ENCODE measurements at regions not wholly inside any gene's neighbourhood (a gene's known extent, or its start where the extent isn't known, plus 50 kb on each side); places are given as distances from the start of the nearest gene placed in this dataset.

DNA sequence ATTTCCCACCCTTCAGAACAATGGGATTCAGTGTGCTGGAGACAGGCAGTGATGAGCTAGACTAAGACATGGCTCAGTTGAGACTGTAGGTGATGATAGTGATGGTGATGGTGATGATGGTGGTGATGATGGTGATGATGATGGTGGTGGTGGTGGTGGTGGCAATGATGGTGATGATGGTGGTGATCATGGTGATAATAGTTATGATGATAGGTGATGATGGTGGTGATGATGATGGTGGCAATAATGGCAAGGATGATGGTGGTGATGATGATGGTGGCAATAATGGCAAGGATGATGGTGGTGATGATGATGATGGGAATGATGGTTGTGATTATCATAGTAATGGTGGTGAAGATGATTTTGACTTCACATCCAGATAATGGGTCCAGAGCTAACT is 176.7 kb downstream of the NXNL2 start:
- TF ChIP-seq CTCF (IDR thresholded peaks at IDR 0.05; ENCODE audit: low read depth, low read length, missing control alignments), result no peak

DNA sequence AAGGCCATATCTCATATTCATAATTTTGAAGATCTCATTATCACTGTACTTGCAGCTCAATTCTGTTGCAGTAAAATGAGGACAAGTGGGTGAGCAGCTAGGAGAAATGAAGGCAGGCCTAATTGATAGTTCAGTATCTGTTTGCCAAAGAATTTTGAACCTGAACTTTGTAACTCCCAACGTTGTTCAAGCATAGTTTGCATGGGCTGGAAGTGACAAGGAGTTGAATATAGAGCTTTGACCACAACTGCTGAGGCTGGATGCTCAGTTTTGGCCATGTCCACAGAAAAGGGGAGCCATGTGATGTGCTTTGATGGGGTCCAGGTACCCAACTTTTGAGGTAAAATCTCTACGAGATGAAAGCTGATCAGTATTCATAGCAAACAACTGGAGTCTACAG is 177.5 kb downstream of the NXNL2 start:
- Histone ChIP-seq H3K4me3 (ENCODE audit: low read depth, low read length) (no peak overlapping the region), H3K27ac (no peak overlapping the region), H3K36me3 (replicated peaks) (no peaks in the 10 kb centered on the region), H3K27me3 (replicated peaks) (no peaks in the 10 kb centered on the region)
- DNase-seq, result no peak
- in situ Hi-C loops (cut with HindIII; ENCODE audit: low pct_ligation_motif_present, low sequenced_read_pairs), result no loop called here
- TF ChIP-seq CTCF (IDR thresholded peaks at IDR 0.05; ENCODE audit: low read depth, low read length, missing control alignments), result no peak

More for the DNA sequence above, 176.7 kb downstream of the NXNL2 start:
- Histone ChIP-seq H3K27me3 (replicated peaks) (no peaks in the 10 kb centered on the region), H3K4me3 (ENCODE audit: low read depth, low read length) (no peak overlapping the region), H3K27ac (no peak overlapping the region), H3K36me3 (replicated peaks) (no peaks in the 10 kb centered on the region)
- in situ Hi-C loops (cut with HindIII; ENCODE audit: low pct_ligation_motif_present, low sequenced_read_pairs), result no loop called here
- DNase-seq, result no peak

DNA sequence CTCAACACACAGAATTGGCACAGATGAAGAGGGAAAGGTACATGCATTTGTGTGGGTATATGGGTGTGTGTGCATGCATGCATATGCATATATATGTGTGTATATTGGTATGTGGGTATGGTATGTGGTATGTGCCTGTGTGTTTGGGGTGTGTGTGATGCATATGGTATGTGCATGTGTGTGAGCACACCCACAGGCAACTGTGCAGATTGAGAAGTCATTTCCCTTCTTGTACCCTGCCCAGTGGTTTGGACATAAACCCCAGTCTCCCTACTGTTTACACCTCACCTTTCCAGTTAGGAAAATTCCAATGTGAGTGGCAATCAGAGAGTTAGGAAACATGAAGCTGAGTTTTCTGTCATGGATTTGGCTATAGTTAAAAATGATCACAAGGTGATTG is 178.0 kb downstream of the NXNL2 start:
- no peak for DNase-seq
- Histone ChIP-seq H3K27ac (no peak overlapping the region), H3K36me3 (replicated peaks) (no peaks in the 10 kb centered on the region), H3K27me3 (replicated peaks) (no peaks in the 10 kb centered on the region), H3K4me3 (ENCODE audit: low read depth, low read length) (no peak overlapping the region)
- no peak for TF ChIP-seq CTCF (IDR thresholded peaks at IDR 0.05; ENCODE audit: low read depth, low read length, missing control alignments)
- in situ Hi-C loops (cut with HindIII; ENCODE audit: low pct_ligation_motif_present, low sequenced_read_pairs), result no loop called here

DNA sequence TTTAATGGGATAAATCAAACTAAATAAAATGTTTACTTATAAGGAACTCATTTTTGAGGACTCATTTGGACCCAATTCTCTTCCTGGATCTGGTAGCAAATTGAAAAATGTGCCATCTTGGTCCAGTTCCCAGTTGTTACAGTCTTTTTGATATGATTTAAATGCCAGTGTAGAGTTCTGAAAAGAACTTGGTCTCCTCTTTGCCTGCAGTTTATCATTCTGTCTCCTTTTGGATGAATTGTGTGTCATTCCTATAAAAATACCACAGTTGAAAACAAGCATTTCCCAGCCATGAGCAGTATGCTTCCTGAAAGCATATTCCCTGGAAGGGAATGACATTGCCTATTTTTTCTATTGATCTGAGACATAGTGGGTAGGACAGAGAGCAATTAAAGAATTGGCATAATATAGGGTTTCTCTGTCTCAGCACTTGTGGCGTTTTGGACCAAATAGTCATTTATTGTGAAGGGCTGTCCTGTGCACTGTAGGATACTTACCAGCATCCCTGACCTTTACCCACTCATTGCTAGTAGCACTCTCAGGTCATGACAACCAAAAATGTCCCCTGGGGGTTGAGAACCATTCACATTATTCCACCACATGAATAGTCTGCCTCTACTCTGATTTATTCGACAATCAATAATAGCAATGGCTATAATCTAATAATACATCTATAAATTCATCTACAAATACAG is 181.8 kb downstream of the NXNL2 start:
- DNase-seq, result no peak
- Histone ChIP-seq H3K4me3 (ENCODE audit: low read depth, low read length) (no peak overlapping the region), H3K27ac (no peak overlapping the region), H3K27me3 (replicated peaks) (no peaks in the 10 kb centered on the region), H3K36me3 (replicated peaks) (no peaks in the 10 kb centered on the region)
- no peak for TF ChIP-seq CTCF (IDR thresholded peaks at IDR 0.05; ENCODE audit: low read depth, low read length, missing control alignments)
- in situ Hi-C loops (cut with HindIII; ENCODE audit: low pct_ligation_motif_present, low sequenced_read_pairs), result no loop called here

GRCh38 chr9:88721025-88721424 is 186.0 kb downstream of the NXNL2 start:
- no peak for TF ChIP-seq CTCF (IDR thresholded peaks at IDR 0.05; ENCODE audit: low read depth, low read length, missing control alignments)
- in situ Hi-C loops (cut with HindIII; ENCODE audit: low pct_ligation_motif_present, low sequenced_read_pairs), result no loop called here
- no peak overlapping the region for H3K4me3 ChIP-seq (ENCODE audit: low read depth, low read length)
- no peaks in the 10 kb centered on the region for H3K36me3 ChIP-seq (replicated peaks)
- DNase-seq, result peak; percentile 31
- no peaks in the 10 kb centered on the region for H3K27me3 ChIP-seq (replicated peaks)
- no peak overlapping the region for H3K27ac ChIP-seq

Data from brain microvascular endothelial cell (primary cell).